Transverse colon (tissue), 3 donors: ENCODE measurements at regions not wholly inside any gene's neighbourhood (a gene's known extent, or its start where the extent isn't known, plus 50 kb on each side); places are given as distances from the start of the nearest gene placed in this dataset.

Source experiments
- EP300 ChIP-seq: sonication (generic); formaldehyde crosslinking; IDR thresholded peaks from one replicate; pipeline ENCODE4 v1.6.1; 2017; ENCODE audit warnings: antibody characterized with exemption, low read depth
- POLR2A ChIP-seq: fragments of 450-650 bp; IDR thresholded peaks from one replicate; pipeline ENCODE4 v1.6.1; 2016; ENCODE audit warnings: antibody characterized with exemption, mild to moderate bottlenecking, moderate library complexity
- TF ChIP-seq, protein P1 (sequence below), 5 experiments: fragments of 200-600 bp in 3 of 5; fragments of 450-650 bp in 2 of 5; sonication (generic) in 3 of 5; IDR thresholded peaks; 1 replicate in 2 of 5; 2 replicates in 3 of 5; pipeline ENCODE4 v1.5.1; 2016 to 2017; ENCODE audit warnings: antibody characterized with exemption in 5 of 5, inconsistent platforms in 3 of 5, mild to moderate bottlenecking in 2 of 5, moderate library complexity in 1 of 5

GRCh38 chr12:126538888-126539287 lies 1473.7 kb downstream of the AACS start:
- TF ChIP-seq, protein P1, sequence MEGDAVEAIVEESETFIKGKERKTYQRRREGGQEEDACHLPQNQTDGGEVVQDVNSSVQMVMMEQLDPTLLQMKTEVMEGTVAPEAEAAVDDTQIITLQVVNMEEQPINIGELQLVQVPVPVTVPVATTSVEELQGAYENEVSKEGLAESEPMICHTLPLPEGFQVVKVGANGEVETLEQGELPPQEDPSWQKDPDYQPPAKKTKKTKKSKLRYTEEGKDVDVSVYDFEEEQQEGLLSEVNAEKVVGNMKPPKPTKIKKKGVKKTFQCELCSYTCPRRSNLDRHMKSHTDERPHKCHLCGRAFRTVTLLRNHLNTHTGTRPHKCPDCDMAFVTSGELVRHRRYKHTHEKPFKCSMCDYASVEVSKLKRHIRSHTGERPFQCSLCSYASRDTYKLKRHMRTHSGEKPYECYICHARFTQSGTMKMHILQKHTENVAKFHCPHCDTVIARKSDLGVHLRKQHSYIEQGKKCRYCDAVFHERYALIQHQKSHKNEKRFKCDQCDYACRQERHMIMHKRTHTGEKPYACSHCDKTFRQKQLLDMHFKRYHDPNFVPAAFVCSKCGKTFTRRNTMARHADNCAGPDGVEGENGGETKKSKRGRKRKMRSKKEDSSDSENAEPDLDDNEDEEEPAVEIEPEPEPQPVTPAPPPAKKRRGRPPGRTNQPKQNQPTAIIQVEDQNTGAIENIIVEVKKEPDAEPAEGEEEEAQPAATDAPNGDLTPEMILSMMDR (IDR thresholded peaks at IDR 0.05), result no peak
- TF ChIP-seq POLR2A, result no peak
- TF ChIP-seq EP300, result no peak
